ENCODE measurements at regions not wholly inside any gene's neighbourhood (a gene's known extent, or its start where the extent isn't known, plus 50 kb on each side); places are given as distances from the start of the nearest gene placed in this dataset.
A peak's percentile ranks its signal among the peaks of the same experiment; 100 is the strongest.

DNA sequence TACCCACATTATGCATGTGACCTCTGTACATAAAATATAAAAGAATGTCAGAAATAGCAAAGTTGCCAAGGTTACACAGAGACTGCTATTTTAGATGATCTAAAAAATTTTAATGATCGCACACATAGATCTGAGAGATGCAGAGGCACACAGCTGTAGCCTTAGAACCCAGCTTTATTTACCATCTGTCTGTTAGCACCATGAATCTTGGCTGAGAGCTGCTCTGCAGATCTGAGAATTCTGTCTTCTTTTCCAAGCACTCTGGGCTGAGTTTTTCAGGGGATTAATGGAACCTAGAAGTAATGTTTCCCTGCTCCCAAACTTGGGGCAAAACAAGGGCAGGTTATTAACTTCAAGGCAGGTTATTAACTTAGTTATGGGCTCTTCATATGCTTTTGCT, 248.7 kb upstream of the JAG1 start:
- Histone ChIP-seq H3K4me3 (no peak overlapping the region), H3K27ac (no peak overlapping the region), H3K36me3 (no peaks in the 10 kb centered on the region), H3K4me1 (peaks cover 0 to 9% (median 0%) of the 10 kb centered on the region in 9 donors), H3K9me3 (peaks cover 0 to 2% (median 0%) of the 10 kb centered on the region in 11 donors), H3K27me3 (no peaks in the 10 kb centered on the region)
- ATAC-seq = no peak
- WGBS, 2 donors = 74 to 77% methylated on average over 1 of the region's 1 CpG
- no peak for DNase-seq
- intact Hi-C loops (cut with DNase I) = loop anchor here in 1 of 10 donors (10.0 kb wide), 1 partner anchor 58 kb away; no protein-coding TSS in a partner anchor
- TF ChIP-seq, protein P1, sequence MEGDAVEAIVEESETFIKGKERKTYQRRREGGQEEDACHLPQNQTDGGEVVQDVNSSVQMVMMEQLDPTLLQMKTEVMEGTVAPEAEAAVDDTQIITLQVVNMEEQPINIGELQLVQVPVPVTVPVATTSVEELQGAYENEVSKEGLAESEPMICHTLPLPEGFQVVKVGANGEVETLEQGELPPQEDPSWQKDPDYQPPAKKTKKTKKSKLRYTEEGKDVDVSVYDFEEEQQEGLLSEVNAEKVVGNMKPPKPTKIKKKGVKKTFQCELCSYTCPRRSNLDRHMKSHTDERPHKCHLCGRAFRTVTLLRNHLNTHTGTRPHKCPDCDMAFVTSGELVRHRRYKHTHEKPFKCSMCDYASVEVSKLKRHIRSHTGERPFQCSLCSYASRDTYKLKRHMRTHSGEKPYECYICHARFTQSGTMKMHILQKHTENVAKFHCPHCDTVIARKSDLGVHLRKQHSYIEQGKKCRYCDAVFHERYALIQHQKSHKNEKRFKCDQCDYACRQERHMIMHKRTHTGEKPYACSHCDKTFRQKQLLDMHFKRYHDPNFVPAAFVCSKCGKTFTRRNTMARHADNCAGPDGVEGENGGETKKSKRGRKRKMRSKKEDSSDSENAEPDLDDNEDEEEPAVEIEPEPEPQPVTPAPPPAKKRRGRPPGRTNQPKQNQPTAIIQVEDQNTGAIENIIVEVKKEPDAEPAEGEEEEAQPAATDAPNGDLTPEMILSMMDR (IDR thresholded peaks at IDR 0.05) = no peak

DNA sequence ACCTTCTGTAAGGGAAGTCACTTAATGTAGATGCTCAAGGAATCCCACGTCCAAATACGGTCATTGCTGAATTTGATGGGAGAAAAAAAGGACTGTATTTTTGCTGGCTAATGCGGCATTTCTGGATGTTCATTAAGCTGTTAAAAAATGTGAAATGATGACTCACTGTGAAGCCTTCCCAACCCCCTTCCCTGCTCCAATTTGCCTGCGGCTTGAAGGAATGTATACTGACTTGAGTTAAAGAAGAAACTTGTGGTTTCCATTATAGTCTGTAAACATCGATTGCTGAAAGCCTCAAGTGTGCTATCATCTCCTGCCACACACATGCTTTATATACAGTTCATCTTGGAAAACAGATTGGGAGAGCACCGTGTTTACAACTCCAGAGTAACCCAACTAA, 249.1 kb upstream of the JAG1 start:
- no peak for ATAC-seq
- intact Hi-C loops (cut with DNase I) = loop anchor here in 1 of 10 donors (10.0 kb wide), 1 partner anchor 58 kb away; no protein-coding TSS in a partner anchor
- no peaks in the 10 kb centered on the region for H3K27me3 ChIP-seq
- 65 to 70% methylated on average over 6 of the region's 6 CpGs for WGBS, 2 donors
- H3K4me1 ChIP-seq = peaks cover 0 to 11% (median 2%) of the 10 kb centered on the region in 9 donors
- H3K36me3 ChIP-seq = no peaks in the 10 kb centered on the region
- no peaks in the 10 kb centered on the region for H3K9me3 ChIP-seq
- DNase-seq = no peak
- TF ChIP-seq, protein P1 (IDR thresholded peaks at IDR 0.05) = no peak
- H3K27ac ChIP-seq = no peak overlapping the region
- H3K4me3 ChIP-seq = no peak overlapping the region

DNA sequence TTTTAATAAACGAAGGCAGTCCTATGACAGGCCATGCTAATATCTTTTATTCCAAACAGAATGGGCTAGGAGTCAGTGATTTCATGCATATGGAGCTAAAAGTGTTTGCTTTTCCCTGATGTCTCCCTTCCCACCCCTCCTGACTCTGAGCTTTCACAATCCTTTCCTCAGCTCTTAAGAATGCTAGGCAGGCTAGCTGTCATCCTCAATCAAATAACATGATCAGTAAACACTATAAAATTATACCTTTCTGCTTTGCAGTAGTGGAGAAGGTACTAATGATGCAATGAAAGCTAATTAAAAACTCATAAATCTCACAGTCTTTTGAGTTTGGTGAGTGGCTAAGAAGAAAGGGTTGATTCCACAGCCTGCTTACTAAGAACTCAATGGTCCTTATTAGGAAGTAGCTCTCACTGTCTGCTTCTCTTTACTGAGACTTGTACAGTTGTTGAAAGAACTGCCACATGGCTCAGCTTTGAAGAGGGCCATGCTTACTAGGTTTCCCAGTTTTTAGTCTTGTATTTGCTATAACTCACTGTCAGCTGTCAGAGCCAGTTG, 250.9 kb upstream of the JAG1 start:
- no peaks in the 10 kb centered on the region for H3K9me3 ChIP-seq
- H3K36me3 ChIP-seq = no peaks in the 10 kb centered on the region
- DNase-seq (no peak), ATAC-seq (peak in 1 of 8 donors; percentile 31)
- no peaks in the 10 kb centered on the region for H3K27me3 ChIP-seq
- no peak overlapping the region for H3K4me3 ChIP-seq
- H3K27ac ChIP-seq = no peak overlapping the region
- H3K4me1 ChIP-seq = peaks cover 2 to 21% (median 9%) of the 10 kb centered on the region in 9 donors
- 75% methylated on average over 1 of the region's 1 CpG for WGBS, 2 donors
- TF ChIP-seq, protein P1 (IDR thresholded peaks at IDR 0.05) = no peak
- intact Hi-C loops (cut with DNase I) = loop anchor here in 1 of 10 donors (10.0 kb wide), 1 partner anchor 60 kb away; no protein-coding TSS in a partner anchor

DNA sequence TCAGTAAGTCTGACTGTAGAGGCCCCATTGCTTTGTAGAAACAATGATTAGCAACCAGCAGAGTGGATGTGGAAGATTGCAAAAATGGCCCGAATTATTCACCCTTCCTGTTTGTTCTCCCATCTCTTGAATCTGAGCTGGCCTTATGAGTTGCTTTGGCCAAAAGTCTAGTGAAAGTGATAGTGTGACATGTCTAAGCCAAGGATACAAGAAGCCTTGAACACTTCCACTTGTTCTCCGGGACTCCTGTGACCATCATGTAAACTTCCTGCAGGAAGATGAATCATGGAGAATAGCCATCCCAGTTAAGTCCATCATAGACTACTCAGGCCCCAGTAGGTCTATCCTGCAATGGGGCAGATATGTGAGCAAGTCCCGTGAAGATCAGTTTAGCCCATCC, 252.0 kb upstream of the JAG1 start:
- WGBS, 2 donors = 51 to 57% methylated on average over 3 of the region's 3 CpGs
- H3K36me3 ChIP-seq = no peaks in the 10 kb centered on the region
- intact Hi-C loops (cut with DNase I) = loop anchor here in 1 of 10 donors (10.0 kb wide), 1 partner anchor 61 kb away; no protein-coding TSS in a partner anchor
- no peak overlapping the region for H3K27ac ChIP-seq
- TF ChIP-seq, protein P1 (IDR thresholded peaks at IDR 0.05) = no peak
- ATAC-seq = no peak
- no peaks in the 10 kb centered on the region for H3K9me3 ChIP-seq
- no peaks in the 10 kb centered on the region for H3K27me3 ChIP-seq
- no peak overlapping the region for H3K4me3 ChIP-seq
- DNase-seq = no peak
- H3K4me1 ChIP-seq = peaks cover 2 to 21% (median 9%) of the 10 kb centered on the region in 9 donors
